HG03045 (cell line): ENCODE measurements at regions not wholly inside any gene's neighbourhood (a gene's known extent, or its start where the extent isn't known, plus 50 kb on each side); places are given as distances from the start of the nearest gene placed in this dataset.

Experiments
- ATAC-seq: cut with Tn5 transposase; IDR thresholded peaks from one replicate; pipeline ENCODE4 v1.9.1; 2021; ENCODE audit warnings: mild to moderate bottlenecking, moderate library complexity; ENCODE audit not compliant: unreplicated experiment

- ATAC-seq, result no peak
Observed at GRCh38 chr17:77454242-77455095, 313.7 kb downstream of the SEC14L1 start.

GRCh38 chr17:77455111-77455890 lies 314.5 kb downstream of the SEC14L1 start:
- ATAC-seq, result no peak

- no peak for ATAC-seq
Observed at GRCh38 chr17:77455891-77456260, 315.1 kb downstream of the SEC14L1 start.

- no peak for ATAC-seq
Observed at GRCh38 chr17:77456271-77456950, 315.6 kb downstream of the SEC14L1 start.

- ATAC-seq, result no peak
Observed at GRCh38 chr17:77456951-77457548, 316.3 kb downstream of the SEC14L1 start.

- ATAC-seq, result no peak
Observed at GRCh38 chr17:77457572-77458201, 316.9 kb downstream of the SEC14L1 start.

GRCh38 chr17:77458202-77459017 lies 317.6 kb downstream of the SEC14L1 start:
- no peak for ATAC-seq

GRCh38 chr17:77459018-77459755 lies 318.4 kb downstream of the SEC14L1 start:
- ATAC-seq, result no peak

- ATAC-seq, result no peak
Observed at GRCh38 chr17:77460514-77461046, 319.8 kb downstream of the SEC14L1 start.

- no peak for ATAC-seq
Observed at GRCh38 chr17:77461277-77462057, 320.7 kb downstream of the SEC14L1 start.

GRCh38 chr17:77462090-77462489 lies 321.3 kb downstream of the SEC14L1 start:
- ATAC-seq, result no peak

GRCh38 chr17:77462553-77463497 lies 322.1 kb downstream of the SEC14L1 start:
- ATAC-seq, result no peak

GRCh38 chr17:77464988-77465357 lies 324.2 kb downstream of the SEC14L1 start:
- ATAC-seq, result no peak

GRCh38 chr17:77465358-77466041 lies 324.7 kb downstream of the SEC14L1 start:
- ATAC-seq, result peak; percentile 56

GRCh38 chr17:77466140-77466539 lies 325.4 kb downstream of the SEC14L1 start:
- ATAC-seq, result no peak

GRCh38 chr17:77466596-77467223 lies 325.9 kb downstream of the SEC14L1 start:
- no peak for ATAC-seq
